ENCODE measurements at regions not wholly inside any gene's neighbourhood (a gene's known extent, or its start where the extent isn't known, plus 50 kb on each side); places are given as distances from the start of the nearest gene placed in this dataset.

GRCh38 chr6:47922391-47922790, 140.6 kb downstream of the OPN5 start:
- Histone ChIP-seq H3K27ac (ENCODE audit: low read depth, low read length) (no peak overlapping the region), H3K9me3 (ENCODE audit: control insufficient read depth, insufficient read depth, low read length) (no peaks in the 10 kb centered on the region), H3K4me3 (ENCODE audit: low read depth, low read length) (no peak overlapping the region), H3K27me3 (ENCODE audit: control insufficient read depth, insufficient read depth, low read length) (no peaks in the 10 kb centered on the region)
- DNase-seq (ENCODE audit: low read depth, low spot score) = no peak
- no peak for TF ChIP-seq CTCF (IDR thresholded peaks at IDR 0.05; ENCODE audit: low read depth, low read length)
- ChIA-PET POLR2A (no interaction called here), CTCF (no interaction called here)

GRCh38 chr6:47919875-47920274, 138.0 kb downstream of the OPN5 start:
- Histone ChIP-seq H3K4me3 (ENCODE audit: low read depth, low read length) (no peak overlapping the region), H3K9me3 (ENCODE audit: control insufficient read depth, insufficient read depth, low read length) (no peaks in the 10 kb centered on the region), H3K27ac (ENCODE audit: low read depth, low read length) (no peak overlapping the region), H3K27me3 (ENCODE audit: control insufficient read depth, insufficient read depth, low read length) (no peaks in the 10 kb centered on the region)
- CTCF ChIA-PET = no interaction called here
- POLR2A ChIA-PET = no interaction called here
- no peak for TF ChIP-seq CTCF (IDR thresholded peaks at IDR 0.05; ENCODE audit: low read depth, low read length)
- no peak for DNase-seq (ENCODE audit: low read depth, low spot score)

- CTCF ChIA-PET = no interaction called here
- no peak overlapping the region for H3K27ac ChIP-seq (ENCODE audit: low read depth, low read length)
- H3K27me3 ChIP-seq (ENCODE audit: control insufficient read depth, insufficient read depth, low read length) = no peaks in the 10 kb centered on the region
- no peak for DNase-seq (ENCODE audit: low read depth, low spot score)
- POLR2A ChIA-PET = no interaction called here
- H3K9me3 ChIP-seq (ENCODE audit: control insufficient read depth, insufficient read depth, low read length) = no peaks in the 10 kb centered on the region
- no peak for TF ChIP-seq CTCF (IDR thresholded peaks at IDR 0.05; ENCODE audit: low read depth, low read length)
- no peak overlapping the region for H3K4me3 ChIP-seq (ENCODE audit: low read depth, low read length)
These were observed 136.0 kb downstream of the OPN5 start for GRCh38 chr6:47917811-47918210.

- POLR2A ChIA-PET = no interaction called here
- CTCF ChIA-PET = no interaction called here
These were observed 135.4 kb downstream of the OPN5 start for GRCh38 chr6:47917202-47917601.

GRCh38 chr6:47915017-47915416, 133.2 kb downstream of the OPN5 start:
- ChIA-PET CTCF (no interaction called here), POLR2A (no interaction called here)
- Histone ChIP-seq H3K4me3 (ENCODE audit: low read depth, low read length) (no peak overlapping the region), H3K27ac (ENCODE audit: low read depth, low read length) (no peak overlapping the region), H3K9me3 (ENCODE audit: control insufficient read depth, insufficient read depth, low read length) (no peaks in the 10 kb centered on the region), H3K27me3 (ENCODE audit: control insufficient read depth, insufficient read depth, low read length) (no peaks in the 10 kb centered on the region)
- no peak for DNase-seq (ENCODE audit: low read depth, low spot score)
- no peak for TF ChIP-seq CTCF (IDR thresholded peaks at IDR 0.05; ENCODE audit: low read depth, low read length)

More at GRCh38 chr6:47917202-47917601, 135.4 kb downstream of the OPN5 start:
- no peak for DNase-seq (ENCODE audit: low read depth, low spot score)
- no peaks in the 10 kb centered on the region for H3K9me3 ChIP-seq (ENCODE audit: control insufficient read depth, insufficient read depth, low read length)
- H3K27ac ChIP-seq (ENCODE audit: low read depth, low read length) = no peak overlapping the region
- TF ChIP-seq CTCF (IDR thresholded peaks at IDR 0.05; ENCODE audit: low read depth, low read length) = no peak
- no peaks in the 10 kb centered on the region for H3K27me3 ChIP-seq (ENCODE audit: control insufficient read depth, insufficient read depth, low read length)
- H3K4me3 ChIP-seq (ENCODE audit: low read depth, low read length) = no peak overlapping the region

Measured in AG04450 (cell line).